Spleen (tissue), 7 donors: ENCODE measurements at regions not wholly inside any gene's neighbourhood (a gene's known extent, or its start where the extent isn't known, plus 50 kb on each side); places are given as distances from the start of the nearest gene placed in this dataset.

Source experiments
- CTCF ChIP-seq, 11 experiments: fragments of 200-600 bp in 7 of 11; fragments of 450-650 bp in 4 of 11; sonication (generic) in 4 of 11; IDR thresholded peaks in 8 of 11; conservative IDR thresholded peaks in 3 of 11; 1 replicate in 7 of 11; 2 replicates in 4 of 11; pipeline versions ENCODE4 v1.4.0 to v1.8.0; 2016 to 2021; ENCODE audit warnings: antibody characterized with exemption in 11 of 11, inconsistent platforms in 4 of 11, mild to moderate bottlenecking in 1 of 11
- POLR2A ChIP-seq, 3 donors: fragments of 450-650 bp; IDR thresholded peaks; one replicate each; pipeline ENCODE4 v1.5.1; 2017; ENCODE audit warnings: antibody characterized with exemption in 3 of 3, mild to moderate bottlenecking in 1 of 3
- POLR2AphosphoS5 ChIP-seq, 3 donors: sonication (generic); formaldehyde crosslinking; IDR thresholded peaks; one replicate each; pipeline ENCODE4 v1.5.1; 2017; ENCODE audit warnings: antibody characterized with exemption in 3 of 3
- donor health status: DM: no; HTN: no; CAD: no; lungs with moderate emphysema.
- donor health status: DM: no; HTN: no; CAD: no.
- donor health status: DM: no; HTN: no; CAD: no.

- no peak for TF ChIP-seq POLR2AphosphoS5 (IDR thresholded peaks at IDR 0.05)
- no peak for TF ChIP-seq CTCF (IDR thresholded peaks at IDR 0.05 in 8 of 11, conservative IDR thresholded peaks at IDR 0.05 in 3 of 11)
- TF ChIP-seq POLR2A (IDR thresholded peaks at IDR 0.05), result no peak
Observed at GRCh38 chr18:47500930-47501329, 249.5 kb upstream of the SKOR2 start.
